Amniotic stem cell (primary cell): ENCODE measurements at regions not wholly inside any gene's neighbourhood (a gene's known extent, or its start where the extent isn't known, plus 50 kb on each side); places are given as distances from the start of the nearest gene placed in this dataset.

Experiments
- DNase-seq: peaks from one replicate; lab custom pipeline; 2025; lab: John Stamatoyannopoulos, UW

DNA sequence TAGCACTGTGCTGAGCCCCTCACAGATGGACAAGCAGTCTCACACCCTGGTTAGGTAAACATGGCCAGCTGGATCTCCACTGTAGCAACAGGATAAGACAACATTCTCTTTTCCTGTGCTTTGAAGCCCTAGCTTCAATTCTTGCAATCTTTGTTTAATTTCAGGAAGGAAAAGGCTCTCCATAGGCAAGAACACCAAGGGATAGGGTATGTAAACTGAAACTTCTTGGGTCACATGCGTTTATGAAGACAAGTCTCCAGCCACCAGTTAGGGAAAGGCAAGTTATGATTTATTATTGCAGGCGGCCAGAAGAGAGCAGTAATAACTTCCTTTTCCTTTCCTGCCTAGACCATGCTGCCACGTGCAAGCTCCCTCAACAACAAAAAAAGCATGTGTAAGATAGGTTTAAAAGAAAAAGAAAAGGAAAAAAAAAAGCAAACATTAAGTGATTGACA lies 50.1 kb upstream of the POU5F2 start:
- no peak for DNase-seq
